ENCODE measurements at regions not wholly inside any gene's neighbourhood (a gene's known extent, or its start where the extent isn't known, plus 50 kb on each side); places are given as distances from the start of the nearest gene placed in this dataset.

DNA sequence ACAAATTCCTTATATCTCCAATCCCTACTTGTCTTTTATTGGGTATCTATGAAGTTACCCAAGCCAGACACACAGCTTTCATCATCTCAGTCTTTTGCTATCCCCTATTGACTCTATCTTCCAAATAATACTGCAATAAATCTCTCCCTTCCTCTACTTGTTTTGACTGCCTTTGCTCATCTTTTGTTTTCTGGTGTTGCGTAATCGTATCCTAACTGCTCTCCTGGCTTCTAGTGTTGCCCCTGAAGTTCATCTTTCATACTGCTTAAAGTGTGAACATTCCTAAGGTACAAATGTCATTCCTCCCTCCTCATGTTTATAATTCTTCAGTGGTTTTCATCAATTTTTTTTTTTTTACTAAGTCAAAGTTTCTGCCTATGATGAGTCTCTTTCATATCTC is 491.3 kb upstream of the DCC start:
- Histone ChIP-seq H3K4me2 (replicated peaks; ENCODE audit: extremely low read depth, low read length, poor library complexity, severe bottlenecking) (no peak overlapping the region), H3K27me3 (ENCODE audit: control insufficient read depth in 2 of 2, insufficient read depth in 2 of 2, low read length in 2 of 2) (no peaks in the 10 kb centered on the region), H3K9me3 (replicated peaks in 1 of 2; ENCODE audit: control insufficient read depth in 1 of 2, insufficient read depth in 1 of 2, low read length in 2 of 2) (peaks cover 0 to 7% of the 10 kb centered on the region in 2 donors), H4K20me1 (ENCODE audit: insufficient read depth, low read length) (no peaks in the 10 kb centered on the region), H3K9ac (ENCODE audit: insufficient read depth, low read length, poor library complexity, severe bottlenecking) (no peak overlapping the region), H2AFZ (ENCODE audit: insufficient read depth, low read depth, low read length, poor library complexity, severe bottlenecking) (no peak overlapping the region), H3K4me3 (replicated peaks in 1 of 3; ENCODE audit: low read depth in 2 of 3, low read length in 3 of 3) (no peak overlapping the region), H3K36me3 (replicated peaks in 1 of 2; ENCODE audit: control insufficient read depth in 1 of 2, insufficient read depth in 2 of 2, low read length in 2 of 2) (no peaks in the 10 kb centered on the region), H3K4me1 (ENCODE audit: control insufficient read depth in 1 of 2, insufficient read depth in 2 of 2, low read length in 2 of 2) (no peaks in the 10 kb centered on the region), H3K79me2 (ENCODE audit: insufficient read depth, low read length) (no peaks in the 10 kb centered on the region), H3K27ac (ENCODE audit: low read depth in 1 of 2, low read length in 2 of 2) (no peak overlapping the region)
- H3K36me3 Mint-ChIP-seq: no peaks in the 10 kb centered on the region
- no peak for DNase-seq
- 100% methylated on average over 1 of the region's 2 CpGs for WGBS (ENCODE audit: insufficient coverage)
- TF ChIP-seq, protein P1, sequence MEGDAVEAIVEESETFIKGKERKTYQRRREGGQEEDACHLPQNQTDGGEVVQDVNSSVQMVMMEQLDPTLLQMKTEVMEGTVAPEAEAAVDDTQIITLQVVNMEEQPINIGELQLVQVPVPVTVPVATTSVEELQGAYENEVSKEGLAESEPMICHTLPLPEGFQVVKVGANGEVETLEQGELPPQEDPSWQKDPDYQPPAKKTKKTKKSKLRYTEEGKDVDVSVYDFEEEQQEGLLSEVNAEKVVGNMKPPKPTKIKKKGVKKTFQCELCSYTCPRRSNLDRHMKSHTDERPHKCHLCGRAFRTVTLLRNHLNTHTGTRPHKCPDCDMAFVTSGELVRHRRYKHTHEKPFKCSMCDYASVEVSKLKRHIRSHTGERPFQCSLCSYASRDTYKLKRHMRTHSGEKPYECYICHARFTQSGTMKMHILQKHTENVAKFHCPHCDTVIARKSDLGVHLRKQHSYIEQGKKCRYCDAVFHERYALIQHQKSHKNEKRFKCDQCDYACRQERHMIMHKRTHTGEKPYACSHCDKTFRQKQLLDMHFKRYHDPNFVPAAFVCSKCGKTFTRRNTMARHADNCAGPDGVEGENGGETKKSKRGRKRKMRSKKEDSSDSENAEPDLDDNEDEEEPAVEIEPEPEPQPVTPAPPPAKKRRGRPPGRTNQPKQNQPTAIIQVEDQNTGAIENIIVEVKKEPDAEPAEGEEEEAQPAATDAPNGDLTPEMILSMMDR (IDR thresholded peaks at IDR 0.05): no peak
- intact Hi-C loops (cut with micrococcal nuclease): no loop called here
- no peak overlapping the region for H3K4me3 Mint-ChIP-seq
- no peaks in the 10 kb centered on the region for H3K27me3 Mint-ChIP-seq (ENCODE audit: low read depth in 3 of 3)
- peaks cover 3 to 12% (median 8%) of the 10 kb centered on the region in 7 donors for H3K9me3 Mint-ChIP-seq
- H3K27ac Mint-ChIP-seq: no peak overlapping the region
- H3K4me1 Mint-ChIP-seq: no peaks in the 10 kb centered on the region

DNA sequence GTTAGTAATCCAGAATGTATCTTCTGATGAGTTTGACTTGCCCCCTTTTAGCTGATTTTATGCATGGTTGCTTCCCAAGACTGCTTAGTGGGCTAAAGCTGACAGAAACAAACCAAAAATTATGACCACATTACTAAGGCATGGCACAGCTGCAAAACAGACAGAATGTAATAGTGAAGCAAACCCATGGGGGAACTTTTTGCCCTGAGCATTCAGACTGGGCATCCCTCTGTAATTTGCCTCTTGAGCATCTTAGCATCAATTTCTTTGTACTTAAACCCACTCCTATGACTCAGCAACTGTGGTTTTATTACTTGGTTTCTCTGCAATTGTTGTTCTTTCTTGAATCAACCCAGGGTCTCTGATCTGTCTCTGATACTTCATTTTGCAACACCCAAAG is 487.3 kb upstream of the DCC start:
- intact Hi-C loops (cut with micrococcal nuclease): no loop called here

More for the DNA sequence above, 487.3 kb upstream of the DCC start:
- Mint-ChIP-seq H3K27me3 (ENCODE audit: low read depth in 3 of 3) (no peaks in the 10 kb centered on the region), H3K9me3 (peaks cover 2 to 10% (median 4%) of the 10 kb centered on the region in 7 donors), H3K4me3 (no peak overlapping the region), H3K4me1 (no peaks in the 10 kb centered on the region), H3K36me3 (no peaks in the 10 kb centered on the region), H3K27ac (no peak overlapping the region)
- no peak for DNase-seq
- Histone ChIP-seq H3K27ac (ENCODE audit: low read depth in 1 of 2, low read length in 2 of 2) (no peak overlapping the region), H2AFZ (ENCODE audit: insufficient read depth, low read depth, low read length, poor library complexity, severe bottlenecking) (no peak overlapping the region), H3K79me2 (ENCODE audit: insufficient read depth, low read length) (no peaks in the 10 kb centered on the region), H3K4me2 (replicated peaks; ENCODE audit: extremely low read depth, low read length, poor library complexity, severe bottlenecking) (no peak overlapping the region), H3K9ac (ENCODE audit: insufficient read depth, low read length, poor library complexity, severe bottlenecking) (no peak overlapping the region), H4K20me1 (ENCODE audit: insufficient read depth, low read length) (no peaks in the 10 kb centered on the region), H3K27me3 (ENCODE audit: control insufficient read depth in 2 of 2, insufficient read depth in 2 of 2, low read length in 2 of 2) (no peaks in the 10 kb centered on the region), H3K36me3 (replicated peaks in 1 of 2; ENCODE audit: control insufficient read depth in 1 of 2, insufficient read depth in 2 of 2, low read length in 2 of 2) (no peaks in the 10 kb centered on the region), H3K4me3 (replicated peaks in 1 of 3; ENCODE audit: low read depth in 2 of 3, low read length in 3 of 3) (no peak overlapping the region), H3K9me3 (replicated peaks in 1 of 2; ENCODE audit: control insufficient read depth in 1 of 2, insufficient read depth in 1 of 2, low read length in 2 of 2) (peaks cover 0 to 10% of the 10 kb centered on the region in 2 donors), H3K4me1 (ENCODE audit: control insufficient read depth in 1 of 2, insufficient read depth in 2 of 2, low read length in 2 of 2) (no peaks in the 10 kb centered on the region)
- TF ChIP-seq, protein P1 (IDR thresholded peaks at IDR 0.05): no peak

Data from CD14-positive monocyte (primary cell).